Lower leg skin (tissue), 3 donors: ENCODE measurements at regions not wholly inside any gene's neighbourhood (a gene's known extent, or its start where the extent isn't known, plus 50 kb on each side); places are given as distances from the start of the nearest gene placed in this dataset.

Experiments used
- CTCF ChIP-seq, 3 donors: fragments of 450-650 bp; IDR thresholded peaks; one replicate each; pipeline ENCODE4 v1.5.1; 2016; ENCODE audit warnings: antibody characterized with exemption in 3 of 3, mild to moderate bottlenecking in 3 of 3, moderate library complexity in 2 of 3
- POLR2A ChIP-seq, 2 donors: fragments of 450-650 bp; IDR thresholded peaks; one replicate each; pipeline ENCODE4 v1.6.1; 2016 to 2017; ENCODE audit warnings: antibody characterized with exemption in 2 of 2, mild to moderate bottlenecking in 1 of 2, moderate library complexity in 1 of 2

GRCh38 chr21:28371713-28372112 lies 621.0 kb downstream of the LTN1 start:
- TF ChIP-seq CTCF (IDR thresholded peaks at IDR 0.05) (no peak), POLR2A (IDR thresholded peaks at IDR 0.05) (no peak)
